Erythroblast (primary cell): ENCODE measurements at regions not wholly inside any gene's neighbourhood (a gene's known extent, or its start where the extent isn't known, plus 50 kb on each side); places are given as distances from the start of the nearest gene placed in this dataset.

Experiments used
- GATA1 ChIP-seq: IDR thresholded peaks from 2 replicates; pipeline ENCODE4 v1.6.1; 2011; ENCODE audit warnings: low read depth, mild to moderate bottlenecking, control low read depth, low read length, moderate library complexity
- POLR2A ChIP-seq: IDR thresholded peaks from 2 replicates; pipeline ENCODE4 v1.6.1; 2011; ENCODE audit warnings: mild to moderate bottlenecking, low read length

DNA sequence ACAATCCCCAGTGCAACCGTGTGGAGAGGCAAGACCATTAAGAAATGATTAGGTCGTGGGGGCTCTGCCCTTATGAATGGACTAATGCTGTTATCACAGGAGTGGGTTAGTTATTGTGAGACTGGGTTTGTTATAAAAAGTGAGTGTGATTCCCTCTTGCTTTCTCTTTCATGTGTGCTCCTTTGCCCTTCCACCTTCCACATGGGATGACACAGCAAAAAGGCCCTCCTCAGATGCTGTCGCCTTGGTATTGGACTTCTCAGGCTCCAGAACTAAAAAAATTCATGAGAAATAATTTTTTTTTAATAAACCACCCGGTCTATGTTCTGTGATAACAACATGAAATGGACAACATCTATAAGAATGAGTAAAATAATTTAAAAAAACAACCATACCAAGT, 136.1 kb upstream of the PCBD1 start:
- no peak for TF ChIP-seq POLR2A
- TF ChIP-seq GATA1, result no peak
